ENCODE measurements at regions not wholly inside any gene's neighbourhood (a gene's known extent, or its start where the extent isn't known, plus 50 kb on each side); places are given as distances from the start of the nearest gene placed in this dataset.
A peak's percentile ranks its signal among the peaks of the same experiment; 100 is the strongest.

GRCh38 chr1:224851210-224851847, 78.1 kb upstream of the DNAH14 start:
- H3K27me3 ChIP-seq (ENCODE audit: control insufficient read depth in 4 of 4, insufficient read depth in 4 of 4, low read length in 3 of 4): no peaks in the 10 kb centered on the region
- H3K27ac ChIP-seq (ENCODE audit: low read depth in 1 of 2, low read length in 2 of 2): no peak overlapping the region
- 43% methylated on average over 6 of the region's 6 CpGs for WGBS
- no peaks in the 10 kb centered on the region for H3K9me3 ChIP-seq (ENCODE audit: control insufficient read depth in 4 of 4, low read length in 3 of 4)
- H3K4me3 ChIP-seq (ENCODE audit: low read depth in 1 of 3, low read length in 3 of 3): no peak overlapping the region
- no peak overlapping the region for H3K9ac ChIP-seq (ENCODE audit: low read depth in 1 of 2, low read length in 2 of 2)
- peak; percentile 63 for DNase-seq (ENCODE audit: low spot score)
- TF ChIP-seq RAD21 (IDR thresholded peaks at IDR 0.05): peak; percentile 83 to 94
- no peak for TF ChIP-seq GABPA (IDR thresholded peaks at IDR 0.05 in 1 of 2, conservative IDR thresholded peaks at IDR 0.05 in 1 of 2)
- TF ChIP-seq MAX (IDR thresholded peaks at IDR 0.05): no peak
- TF ChIP-seq EGR1 (IDR thresholded peaks at IDR 0.05; ENCODE audit: low read depth in 2 of 2): no peak
- no peak for TF ChIP-seq ATF3 (IDR thresholded peaks at IDR 0.05)
- TF ChIP-seq HNF4A (conservative IDR thresholded peaks at IDR 0.05): no peak
- no peak for TF ChIP-seq NR2F2 (IDR thresholded peaks at IDR 0.05)
- no peak for TF ChIP-seq ZBTB33 (IDR thresholded peaks at IDR 0.05)
- peak; percentile 67 for TF ChIP-seq CTCF (IDR thresholded peaks at IDR 0.05; ENCODE audit: low read depth, low read length, missing input control)
- TF ChIP-seq REST (IDR thresholded peaks at IDR 0.05): no peak
- H3K4me1 ChIP-seq (ENCODE audit: control insufficient read depth in 4 of 4, insufficient read depth in 4 of 4, low read length in 3 of 4): no peaks in the 10 kb centered on the region
- no peaks in the 10 kb centered on the region for H3K36me3 ChIP-seq (ENCODE audit: control insufficient read depth in 4 of 4, insufficient read depth in 3 of 4, low read depth in 1 of 4, low read length in 3 of 4)

GRCh38 chr1:224851848-224852261, 77.6 kb upstream of the DNAH14 start:
- Histone ChIP-seq H3K36me3 (ENCODE audit: control insufficient read depth in 4 of 4, insufficient read depth in 3 of 4, low read depth in 1 of 4, low read length in 3 of 4) (no peaks in the 10 kb centered on the region), H3K4me1 (ENCODE audit: control insufficient read depth in 4 of 4, insufficient read depth in 4 of 4, low read length in 3 of 4) (no peaks in the 10 kb centered on the region), H3K9ac (ENCODE audit: low read depth in 1 of 2, low read length in 2 of 2) (no peak overlapping the region), H3K27ac (ENCODE audit: low read depth in 1 of 2, low read length in 2 of 2) (no peak overlapping the region), H3K4me3 (ENCODE audit: low read depth in 1 of 3, low read length in 3 of 3) (no peak overlapping the region), H3K9me3 (ENCODE audit: control insufficient read depth in 4 of 4, low read length in 3 of 4) (no peaks in the 10 kb centered on the region), H3K27me3 (ENCODE audit: control insufficient read depth in 4 of 4, insufficient read depth in 4 of 4, low read length in 3 of 4) (no peaks in the 10 kb centered on the region)
- TF ChIP-seq ZBTB33 (IDR thresholded peaks at IDR 0.05): no peak
- no peak for TF ChIP-seq TAF1 (conservative IDR thresholded peaks at IDR 0.05)
- no peak for TF ChIP-seq RXRA (IDR thresholded peaks at IDR 0.05)
- 63% methylated on average over 9 of the region's 9 CpGs for WGBS
- DNase-seq (ENCODE audit: low spot score): no peak

Measured in liver (tissue), 8 donors.